ENCODE measurements at regions not wholly inside any gene's neighbourhood (a gene's known extent, or its start where the extent isn't known, plus 50 kb on each side); places are given as distances from the start of the nearest gene placed in this dataset.

GRCh38 chr14:97349463-97349862, 552.3 kb downstream of the VRK1 start:
- no peak for DNase-seq (ENCODE audit: low spot score in 2 of 2)
- 46% methylated on average over 3 of the region's 3 CpGs for WGBS
- peaks cover 10% of the 10 kb centered on the region for H3K27me3 ChIP-seq

DNA sequence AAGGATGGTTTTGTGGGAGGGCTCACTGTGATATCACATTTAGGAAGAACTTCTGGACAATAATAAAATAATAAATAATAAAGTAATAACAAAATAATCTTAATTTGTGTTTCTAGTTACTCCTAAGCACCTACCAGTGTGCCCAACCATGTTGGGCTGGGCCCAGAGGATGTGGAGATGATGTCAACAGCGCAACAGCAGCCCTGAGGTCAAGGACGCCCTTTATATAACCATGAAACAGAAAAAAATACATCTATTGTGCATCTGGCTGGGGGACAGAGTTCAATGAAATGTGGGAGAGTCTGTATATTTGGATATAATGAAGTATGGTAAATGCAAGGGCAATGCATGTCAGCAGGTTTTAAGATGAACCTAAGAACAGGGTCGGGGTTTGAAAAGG, 552.8 kb downstream of the VRK1 start:
- WGBS = 90% methylated on average over 3 of the region's 3 CpGs
- H3K9me3 ChIP-seq = no peaks in the 10 kb centered on the region
- no peaks in the 10 kb centered on the region for H3K4me1 ChIP-seq
- H3K36me3 ChIP-seq = no peaks in the 10 kb centered on the region
- no peak for DNase-seq (ENCODE audit: low spot score in 2 of 2)
- H3K4me3 ChIP-seq = no peak overlapping the region
- H3K27me3 ChIP-seq = peaks cover 10% of the 10 kb centered on the region
- TF ChIP-seq CTCF (IDR thresholded peaks at IDR 0.05) (no peak), POLR2AphosphoS5 (IDR thresholded peaks at IDR 0.05) (no peak), POLR2A (IDR thresholded peaks at IDR 0.05) (no peak)
- H3K27ac ChIP-seq = no peak overlapping the region

More at GRCh38 chr14:97349463-97349862, 552.3 kb downstream of the VRK1 start:
- Histone ChIP-seq H3K4me1 (no peaks in the 10 kb centered on the region), H3K4me3 (no peak overlapping the region), H3K27ac (no peak overlapping the region), H3K9me3 (no peaks in the 10 kb centered on the region), H3K36me3 (no peaks in the 10 kb centered on the region)
- TF ChIP-seq EP300 (IDR thresholded peaks at IDR 0.05) (no peak), CTCF (IDR thresholded peaks at IDR 0.05) (no peak), POLR2AphosphoS5 (IDR thresholded peaks at IDR 0.05) (no peak), POLR2A (IDR thresholded peaks at IDR 0.05) (no peak)

- Histone ChIP-seq H3K9me3 (no peaks in the 10 kb centered on the region), H3K27me3 (peaks cover 10% of the 10 kb centered on the region), H3K4me1 (no peaks in the 10 kb centered on the region), H3K4me3 (no peak overlapping the region), H3K27ac (no peak overlapping the region), H3K36me3 (no peaks in the 10 kb centered on the region)
- 93% methylated on average over 2 of the region's 2 CpGs for WGBS
- TF ChIP-seq EP300 (IDR thresholded peaks at IDR 0.05) (no peak), POLR2A (IDR thresholded peaks at IDR 0.05) (no peak), CTCF (IDR thresholded peaks at IDR 0.05) (no peak), POLR2AphosphoS5 (IDR thresholded peaks at IDR 0.05) (no peak)
- DNase-seq (ENCODE audit: low spot score in 2 of 2) = no peak
Observed at GRCh38 chr14:97350415-97350814, 553.2 kb downstream of the VRK1 start.

- 82% methylated on average over 7 of the region's 7 CpGs for WGBS
- no peak for TF ChIP-seq EP300 (IDR thresholded peaks at IDR 0.05)
- no peak for TF ChIP-seq CTCF (IDR thresholded peaks at IDR 0.05)
- TF ChIP-seq POLR2AphosphoS5 (IDR thresholded peaks at IDR 0.05) = no peak
- TF ChIP-seq POLR2A (IDR thresholded peaks at IDR 0.05) = no peak
- H3K4me3 ChIP-seq = no peak overlapping the region
- H3K27ac ChIP-seq = no peak overlapping the region
- no peak for DNase-seq (ENCODE audit: low spot score in 2 of 2)
- no peaks in the 10 kb centered on the region for H3K9me3 ChIP-seq
- H3K27me3 ChIP-seq = peaks cover 6% of the 10 kb centered on the region
- no peaks in the 10 kb centered on the region for H3K36me3 ChIP-seq
- H3K4me1 ChIP-seq = no peaks in the 10 kb centered on the region
Observed at GRCh38 chr14:97350894-97351731, 553.9 kb downstream of the VRK1 start.

GRCh38 chr14:97353102-97353501, 555.9 kb downstream of the VRK1 start:
- no peak overlapping the region for H3K27ac ChIP-seq
- TF ChIP-seq POLR2AphosphoS5 (IDR thresholded peaks at IDR 0.05) = no peak
- no peak for TF ChIP-seq EP300 (IDR thresholded peaks at IDR 0.05)
- no peak for TF ChIP-seq POLR2A (IDR thresholded peaks at IDR 0.05)
- TF ChIP-seq CTCF (IDR thresholded peaks at IDR 0.05) = no peak
- H3K4me3 ChIP-seq = no peak overlapping the region
- H3K27me3 ChIP-seq = no peaks in the 10 kb centered on the region
- H3K4me1 ChIP-seq = no peaks in the 10 kb centered on the region
- no peaks in the 10 kb centered on the region for H3K36me3 ChIP-seq
- WGBS = 80% methylated on average over 5 of the region's 5 CpGs
- no peaks in the 10 kb centered on the region for H3K9me3 ChIP-seq
- DNase-seq (ENCODE audit: low spot score in 2 of 2) = no peak

All from suprapubic skin (tissue), 4 donors.